ENCODE measurements at regions not wholly inside any gene's neighbourhood (a gene's known extent, or its start where the extent isn't known, plus 50 kb on each side); places are given as distances from the start of the nearest gene placed in this dataset.

GRCh38 chr6:14900919-14901318 lies 344.9 kb upstream of the JARID2 start:
- ChIA-PET POLR2A (no interaction called here), CTCF (no interaction called here)
- intact Hi-C loops (cut with micrococcal nuclease; ENCODE audit: unreplicated experiment) = no loop called here
- H3K4me3 Mint-ChIP-seq (ENCODE audit: unreplicated experiment) = no peak overlapping the region
- H3K36me3 Mint-ChIP-seq (ENCODE audit: insufficient read depth, unreplicated experiment) = no peaks in the 10 kb centered on the region
- no peaks in the 10 kb centered on the region for H3K4me1 Mint-ChIP-seq (ENCODE audit: low read depth, unreplicated experiment)
- no peak overlapping the region for H3K4me3 ChIP-seq (ENCODE audit: low read depth, low read length)
- TF ChIP-seq, protein P1, sequence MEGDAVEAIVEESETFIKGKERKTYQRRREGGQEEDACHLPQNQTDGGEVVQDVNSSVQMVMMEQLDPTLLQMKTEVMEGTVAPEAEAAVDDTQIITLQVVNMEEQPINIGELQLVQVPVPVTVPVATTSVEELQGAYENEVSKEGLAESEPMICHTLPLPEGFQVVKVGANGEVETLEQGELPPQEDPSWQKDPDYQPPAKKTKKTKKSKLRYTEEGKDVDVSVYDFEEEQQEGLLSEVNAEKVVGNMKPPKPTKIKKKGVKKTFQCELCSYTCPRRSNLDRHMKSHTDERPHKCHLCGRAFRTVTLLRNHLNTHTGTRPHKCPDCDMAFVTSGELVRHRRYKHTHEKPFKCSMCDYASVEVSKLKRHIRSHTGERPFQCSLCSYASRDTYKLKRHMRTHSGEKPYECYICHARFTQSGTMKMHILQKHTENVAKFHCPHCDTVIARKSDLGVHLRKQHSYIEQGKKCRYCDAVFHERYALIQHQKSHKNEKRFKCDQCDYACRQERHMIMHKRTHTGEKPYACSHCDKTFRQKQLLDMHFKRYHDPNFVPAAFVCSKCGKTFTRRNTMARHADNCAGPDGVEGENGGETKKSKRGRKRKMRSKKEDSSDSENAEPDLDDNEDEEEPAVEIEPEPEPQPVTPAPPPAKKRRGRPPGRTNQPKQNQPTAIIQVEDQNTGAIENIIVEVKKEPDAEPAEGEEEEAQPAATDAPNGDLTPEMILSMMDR (IDR thresholded peaks at IDR 0.05; ENCODE audit: insufficient read depth in 1 of 2, low read depth in 1 of 2, low read length in 1 of 2, severe bottlenecking in 1 of 2, unreplicated experiment in 1 of 2) = no peak
- no TSS peak for BruUV-seq (replicated peaks)
- DNase-seq = no peak
- no peaks in the 10 kb centered on the region for H3K36me3 ChIP-seq (ENCODE audit: control insufficient read depth, insufficient read depth, low read length)
- no peaks in the 10 kb centered on the region for H3K4me1 ChIP-seq
- H3K9me3 Mint-ChIP-seq (ENCODE audit: unreplicated experiment) = no peaks in the 10 kb centered on the region
- H3K27me3 ChIP-seq (replicated peaks; ENCODE audit: control insufficient read depth, insufficient read depth, low read length) = no peaks in the 10 kb centered on the region
- H3K27me3 Mint-ChIP-seq (ENCODE audit: insufficient read depth, unreplicated experiment) = no peaks in the 10 kb centered on the region
- H3K27ac Mint-ChIP-seq (ENCODE audit: unreplicated experiment) = no peak overlapping the region
- H3K9me3 ChIP-seq = no peaks in the 10 kb centered on the region

DNA sequence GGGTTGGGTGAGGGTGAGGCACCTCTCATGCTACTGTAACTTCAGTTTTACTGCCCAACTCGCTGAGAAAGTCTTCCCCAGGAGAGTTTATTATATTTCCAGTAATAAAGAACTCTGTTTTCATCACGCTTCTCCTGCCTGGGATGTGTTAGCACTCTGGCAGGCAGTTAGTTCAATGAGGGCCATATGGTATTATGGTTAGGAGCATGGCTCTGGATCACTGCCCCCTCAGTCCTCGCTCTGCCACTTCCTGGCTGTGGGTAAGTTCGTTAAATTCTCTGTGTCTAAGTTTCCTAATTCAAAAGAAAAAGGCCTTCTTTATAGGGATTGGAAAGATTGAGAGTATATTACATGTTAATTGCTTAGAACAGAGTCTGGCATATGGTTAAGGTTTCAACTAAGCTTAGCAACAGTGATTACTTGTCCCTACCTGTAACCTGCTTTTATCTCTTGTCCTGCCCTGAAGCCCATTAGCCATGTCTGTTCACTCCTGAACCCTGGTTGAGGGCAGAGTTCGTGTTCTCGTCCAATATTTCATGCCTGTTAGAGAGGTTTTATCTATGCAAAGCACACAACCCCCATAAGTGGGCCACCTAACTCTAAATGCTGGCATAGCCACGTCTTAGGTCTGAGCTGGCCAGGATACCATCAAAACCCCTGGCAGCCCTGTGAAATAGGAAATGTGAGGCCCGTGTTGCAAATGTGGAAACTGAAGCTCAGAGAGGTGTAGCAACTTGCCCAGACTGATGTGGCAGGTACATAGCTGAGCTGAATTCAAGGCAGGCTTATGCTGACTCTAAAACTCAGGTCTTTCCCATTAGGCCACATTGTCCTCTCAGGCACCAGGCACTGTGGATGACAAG lies 342.5 kb upstream of the JARID2 start:
- Histone ChIP-seq H3K4me1 (no peaks in the 10 kb centered on the region), H3K27me3 (replicated peaks; ENCODE audit: control insufficient read depth, insufficient read depth, low read length) (no peaks in the 10 kb centered on the region), H3K36me3 (ENCODE audit: control insufficient read depth, insufficient read depth, low read length) (no peaks in the 10 kb centered on the region), H3K4me3 (ENCODE audit: low read depth, low read length) (no peak overlapping the region), H3K9me3 (no peaks in the 10 kb centered on the region)
- DNase-seq = no peak
- TF ChIP-seq, protein P1 (IDR thresholded peaks at IDR 0.05; ENCODE audit: insufficient read depth in 1 of 2, low read depth in 1 of 2, low read length in 1 of 2, severe bottlenecking in 1 of 2, unreplicated experiment in 1 of 2) = no peak
- no peaks in the 10 kb centered on the region for H3K27me3 Mint-ChIP-seq (ENCODE audit: insufficient read depth, unreplicated experiment)
- no peak overlapping the region for H3K4me3 Mint-ChIP-seq (ENCODE audit: unreplicated experiment)
- BruUV-seq (replicated peaks) = no TSS peak
- POLR2A ChIA-PET = no interaction called here
- CTCF ChIA-PET = no interaction called here
- no peaks in the 10 kb centered on the region for H3K9me3 Mint-ChIP-seq (ENCODE audit: unreplicated experiment)
- H3K36me3 Mint-ChIP-seq (ENCODE audit: insufficient read depth, unreplicated experiment) = no peaks in the 10 kb centered on the region
- intact Hi-C loops (cut with micrococcal nuclease; ENCODE audit: unreplicated experiment) = no loop called here
- H3K27ac Mint-ChIP-seq (ENCODE audit: unreplicated experiment) = no peak overlapping the region
- H3K4me1 Mint-ChIP-seq (ENCODE audit: low read depth, unreplicated experiment) = no peaks in the 10 kb centered on the region

DNA sequence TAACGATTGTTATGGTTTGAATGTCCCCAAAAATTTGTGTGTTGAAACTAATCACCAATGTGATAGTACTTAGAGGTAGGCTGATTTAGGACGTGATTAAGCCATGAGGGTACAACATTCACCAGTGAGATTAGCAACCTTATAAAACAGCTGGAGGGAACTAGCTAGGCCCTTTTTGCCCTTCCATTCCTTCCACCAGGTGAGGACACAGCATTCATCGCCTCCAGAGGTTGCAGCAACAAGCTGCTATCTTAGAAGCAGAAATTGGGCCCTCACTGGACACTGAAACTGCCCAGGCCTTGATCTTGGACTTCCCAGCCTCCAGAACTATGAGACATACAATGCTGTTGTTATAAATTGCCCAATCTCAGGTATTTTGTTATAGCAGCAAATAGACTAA lies 340.7 kb upstream of the JARID2 start:
- CTCF ChIA-PET = no interaction called here
- H3K27me3 Mint-ChIP-seq (ENCODE audit: insufficient read depth, unreplicated experiment) = no peaks in the 10 kb centered on the region
- H3K4me3 Mint-ChIP-seq (ENCODE audit: unreplicated experiment) = no peak overlapping the region
- Histone ChIP-seq H3K4me3 (ENCODE audit: low read depth, low read length) (no peak overlapping the region), H3K4me1 (no peaks in the 10 kb centered on the region), H3K27me3 (replicated peaks; ENCODE audit: control insufficient read depth, insufficient read depth, low read length) (no peaks in the 10 kb centered on the region), H3K36me3 (ENCODE audit: control insufficient read depth, insufficient read depth, low read length) (no peaks in the 10 kb centered on the region), H3K9me3 (no peaks in the 10 kb centered on the region)
- H3K4me1 Mint-ChIP-seq (ENCODE audit: low read depth, unreplicated experiment) = no peaks in the 10 kb centered on the region
- no peak for DNase-seq
- intact Hi-C loops (cut with micrococcal nuclease; ENCODE audit: unreplicated experiment) = no loop called here
- BruUV-seq (replicated peaks) = no TSS peak
- H3K9me3 Mint-ChIP-seq (ENCODE audit: unreplicated experiment) = no peaks in the 10 kb centered on the region
- TF ChIP-seq, protein P1 (IDR thresholded peaks at IDR 0.05; ENCODE audit: insufficient read depth in 1 of 2, low read depth in 1 of 2, low read length in 1 of 2, severe bottlenecking in 1 of 2, unreplicated experiment in 1 of 2) = no peak
- no peak overlapping the region for H3K27ac Mint-ChIP-seq (ENCODE audit: unreplicated experiment)
- H3K36me3 Mint-ChIP-seq (ENCODE audit: insufficient read depth, unreplicated experiment) = no peaks in the 10 kb centered on the region
- POLR2A ChIA-PET = no interaction called here

Data from Caco-2 (cell line).